ENCODE measurements at regions not wholly inside any gene's neighbourhood (a gene's known extent, or its start where the extent isn't known, plus 50 kb on each side); places are given as distances from the start of the nearest gene placed in this dataset.
"Not testable (repeated sequence)": the region's sequence is repeated elsewhere in the genome, so short reads cannot be mapped to it uniquely, and the experiment has no call there.

DNA sequence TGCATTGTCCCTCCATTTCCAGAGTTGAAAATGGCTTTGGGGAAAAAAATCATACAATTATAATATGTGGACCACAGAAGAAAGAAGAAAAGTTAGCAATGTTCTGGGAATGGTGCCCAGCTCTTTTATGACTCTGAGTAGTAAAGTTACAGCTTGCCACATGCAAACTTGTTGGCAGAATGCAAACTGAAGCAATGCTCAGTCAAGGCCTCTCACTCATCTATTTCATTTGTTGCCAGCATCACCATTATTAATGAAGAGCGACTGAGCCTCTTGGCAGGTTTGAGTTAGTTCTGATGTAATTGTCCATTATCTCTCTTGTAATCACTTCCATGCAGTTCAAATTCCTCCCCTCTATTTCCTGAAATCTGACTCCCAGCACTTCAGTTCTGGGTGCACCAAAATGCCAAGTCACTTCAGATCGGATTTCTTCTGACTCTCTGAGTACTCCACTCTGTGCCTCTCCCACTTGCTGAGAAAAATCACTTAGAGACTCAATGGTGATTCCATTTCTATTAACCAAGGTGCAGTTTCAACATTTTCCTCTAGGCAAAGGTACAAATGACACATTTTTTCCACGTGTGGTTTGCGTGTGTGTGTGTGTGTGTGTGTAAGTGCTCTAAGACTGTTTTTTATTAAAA is 154.4 kb upstream of the STMND1 start:
- DNase-seq, result no peak

DNA sequence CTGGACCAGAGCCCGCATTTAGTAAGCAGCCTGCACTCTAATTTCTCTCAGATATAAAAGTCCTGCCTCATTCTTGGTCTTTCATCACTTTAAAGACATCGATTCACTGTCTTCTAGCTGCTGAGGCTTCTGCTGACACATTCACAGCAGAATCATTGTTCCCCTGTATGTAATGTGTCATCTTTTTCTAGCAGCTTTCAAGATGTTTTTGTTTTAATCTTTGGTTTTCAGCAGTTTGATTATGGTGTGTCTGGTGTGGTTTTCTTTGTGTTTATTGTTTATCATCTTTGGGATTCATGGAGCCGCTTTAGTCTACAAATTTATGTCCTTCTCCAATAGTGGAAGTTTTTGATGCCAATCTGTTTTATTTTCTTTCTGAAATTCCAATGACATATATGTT is 157.3 kb upstream of the STMND1 start:
- no peak for DNase-seq

DNA sequence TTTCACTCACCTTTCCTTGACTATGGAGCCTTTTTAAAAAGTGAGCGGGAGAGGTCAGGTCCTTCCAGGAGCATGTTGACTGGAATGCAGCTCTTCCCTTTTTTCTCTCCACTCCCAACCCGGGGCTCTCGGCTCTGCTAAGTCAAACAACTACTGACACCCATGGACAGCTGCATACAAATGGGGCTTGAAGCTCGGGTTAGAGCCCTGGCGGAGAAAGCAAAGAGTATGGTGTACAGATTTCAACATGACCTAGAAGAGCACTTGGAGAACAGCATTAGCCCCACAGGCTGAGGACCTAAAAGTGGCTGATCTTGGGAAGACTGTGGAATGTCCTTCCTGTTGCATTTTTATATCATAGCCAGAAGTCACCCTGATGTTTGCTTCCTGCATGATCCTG is 162.0 kb upstream of the STMND1 start:
- DNase-seq, result no peak

DNA sequence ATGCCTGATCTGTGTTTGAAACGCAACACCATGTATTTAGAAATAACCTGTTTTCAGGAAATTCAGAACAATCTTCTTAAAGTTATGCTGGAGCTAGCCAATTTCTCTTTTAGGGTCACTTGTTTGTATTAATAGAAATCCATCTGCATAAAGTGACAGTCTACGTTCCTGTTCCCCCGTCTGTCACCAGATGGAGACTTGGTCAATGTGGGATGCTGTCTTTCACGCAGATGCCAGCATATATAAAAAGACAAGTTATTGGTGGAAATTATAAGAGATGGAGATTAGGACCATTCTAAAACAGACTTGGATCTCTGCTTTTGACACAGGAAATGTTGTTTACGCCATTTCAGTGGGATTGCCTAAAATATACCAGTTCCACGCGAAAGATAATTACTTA is 162.5 kb upstream of the STMND1 start:
- DNase-seq, result no peak

DNA sequence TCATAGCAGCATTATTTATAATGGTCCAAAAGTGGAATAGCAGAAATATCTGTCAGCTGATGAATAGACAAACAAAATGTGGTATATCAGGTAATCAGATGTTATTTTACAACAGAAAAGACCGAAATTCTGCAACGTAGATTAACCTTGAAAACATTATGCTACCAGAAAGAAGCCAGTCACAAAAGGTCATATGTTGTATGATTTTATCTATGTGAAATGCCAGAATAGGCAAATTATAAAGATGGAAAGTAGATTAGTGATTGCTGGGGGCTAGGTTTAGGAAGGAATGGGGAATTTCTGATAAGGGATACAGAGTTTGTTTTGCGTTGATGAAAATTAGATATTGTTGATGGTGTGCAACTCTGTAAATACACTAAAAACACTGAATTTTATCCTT is 165.0 kb upstream of the STMND1 start:
- DNase-seq, result no peak

DNA sequence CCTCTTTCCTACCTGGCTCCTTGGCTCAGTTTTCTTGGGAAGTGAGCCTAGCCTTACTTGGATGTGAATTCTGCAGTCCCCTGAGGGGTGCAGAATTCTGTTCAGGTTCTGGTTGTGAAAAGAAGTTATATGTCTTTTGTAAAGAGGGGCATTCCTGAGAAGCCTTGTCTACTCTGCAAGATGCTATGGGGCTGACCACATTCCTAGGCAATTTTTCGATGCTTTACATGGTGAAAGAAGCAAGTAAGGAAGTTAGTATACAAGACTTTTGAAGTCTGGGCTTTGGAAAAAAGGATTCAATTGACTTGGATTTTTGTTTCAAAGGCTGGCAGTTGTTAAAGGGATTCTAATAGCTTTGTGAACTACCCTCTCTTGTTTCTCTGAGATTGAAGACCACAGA is 167.9 kb upstream of the STMND1 start:
- no peak for DNase-seq

DNA sequence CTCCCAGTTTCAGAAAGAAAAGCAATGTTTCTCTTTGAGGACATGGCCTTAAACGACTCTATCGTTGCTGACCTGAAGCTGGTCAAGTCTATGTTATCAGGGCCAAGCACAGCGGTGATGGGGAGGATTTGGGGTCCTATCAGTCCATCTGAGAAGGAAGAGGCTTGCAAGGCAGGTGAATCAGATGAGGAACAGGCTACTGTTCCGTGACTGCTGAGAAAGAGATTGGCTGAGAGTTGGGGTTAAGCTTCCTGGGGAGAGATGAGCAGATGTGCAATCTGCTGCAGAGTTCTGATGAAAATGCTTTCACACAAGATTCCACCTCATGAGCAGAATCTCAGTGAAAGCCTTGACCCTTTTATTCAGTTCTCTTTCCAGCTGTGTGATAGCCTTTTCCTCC is 168.3 kb upstream of the STMND1 start:
- no peak for DNase-seq

DNA sequence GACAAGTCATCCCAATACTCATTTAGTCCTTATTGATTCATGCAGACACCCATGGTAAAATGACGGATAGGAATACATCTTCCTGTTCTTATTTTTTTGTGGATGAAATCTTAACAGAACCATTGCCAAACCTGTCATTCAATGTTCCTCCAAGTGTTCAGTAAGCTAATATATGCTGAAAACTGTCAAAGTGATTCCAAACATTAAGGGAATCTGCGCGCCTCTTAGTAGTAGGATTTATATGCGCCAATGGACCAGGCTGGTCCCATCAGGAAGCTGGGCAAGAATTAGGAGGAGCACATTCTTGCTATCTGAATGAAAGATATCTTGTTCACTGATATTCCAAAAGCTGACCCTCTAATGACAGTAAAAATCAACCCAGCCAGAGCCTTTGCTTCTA is 168.9 kb upstream of the STMND1 start:
- DNase-seq, result no peak

DNA sequence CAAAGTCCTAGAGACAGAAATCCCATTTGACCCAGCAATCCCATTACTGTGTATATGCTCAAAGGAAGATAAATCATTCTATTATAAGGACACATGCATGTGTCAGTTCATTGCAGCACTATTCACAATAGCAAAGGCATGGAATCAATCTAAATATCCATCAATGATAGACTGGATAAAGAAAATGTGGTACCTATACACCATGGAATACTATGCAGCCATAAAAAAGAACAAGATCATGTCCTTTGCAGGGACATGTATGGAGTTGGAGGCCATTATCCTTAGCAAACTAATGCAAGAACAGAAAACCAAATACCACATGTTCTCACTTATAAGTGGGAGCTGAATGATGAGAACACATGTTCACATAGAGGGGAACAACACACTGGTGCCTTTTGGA is 169.8 kb upstream of the ATXN1 start:
- DNase-seq, result not testable (repeated sequence)

DNA sequence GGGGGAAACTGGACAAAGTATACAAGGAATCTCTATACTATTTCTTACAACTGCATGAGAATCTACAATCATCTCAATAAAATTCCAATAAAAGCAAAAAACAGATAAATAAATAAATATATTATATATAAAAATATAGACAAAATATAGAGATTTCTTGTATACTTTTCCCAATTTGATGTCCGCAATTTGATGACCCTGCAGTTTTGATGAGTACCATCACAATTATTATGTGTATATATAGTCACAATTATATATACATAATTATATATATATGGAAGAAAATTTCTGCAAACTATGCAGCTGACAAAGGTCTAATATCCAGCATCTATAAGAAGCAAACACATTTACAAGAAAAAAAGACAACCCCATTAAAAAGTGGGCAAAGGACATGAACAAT is 169.2 kb upstream of the ATXN1 start:
- DNase-seq, result no peak

DNA sequence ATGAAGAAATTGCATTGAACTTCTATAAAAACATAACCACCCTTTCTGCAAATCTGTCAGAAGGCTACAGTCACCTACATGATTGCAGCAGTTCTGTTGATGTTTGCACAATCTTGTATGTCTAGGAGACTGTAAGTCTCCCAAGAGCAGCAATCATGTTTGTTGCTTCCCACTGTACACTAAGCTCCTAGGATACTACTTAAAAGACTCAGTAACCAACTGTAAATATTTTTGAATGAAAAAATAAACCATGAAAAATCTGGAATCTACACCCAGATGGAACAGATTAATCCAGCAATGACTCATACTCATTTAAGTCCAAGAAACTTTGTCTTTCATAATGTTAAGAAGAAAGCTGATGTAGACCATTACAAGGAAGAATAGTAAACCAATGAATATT is 168.5 kb upstream of the ATXN1 start:
- no peak for DNase-seq

DNA sequence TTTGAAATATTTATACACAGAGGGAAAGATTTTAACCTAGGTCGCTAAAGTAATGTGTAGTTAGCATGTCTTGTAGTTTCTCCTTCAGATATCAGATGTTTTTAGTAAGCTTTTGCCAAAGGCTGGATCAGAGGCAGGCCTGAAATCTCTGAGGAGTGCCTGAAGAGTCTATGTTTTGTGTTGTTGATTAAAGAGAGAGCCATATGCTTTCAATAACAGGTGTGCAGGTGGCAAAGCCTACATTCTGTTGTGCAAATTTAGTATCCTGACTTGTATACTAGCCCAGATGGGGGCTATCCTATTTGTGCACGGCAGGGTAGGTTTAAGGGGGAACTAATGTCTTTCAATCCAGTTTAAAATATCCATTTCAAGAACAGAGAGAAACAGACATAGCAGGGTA is 167.1 kb upstream of the ATXN1 start:
- DNase-seq, result no peak

DNA sequence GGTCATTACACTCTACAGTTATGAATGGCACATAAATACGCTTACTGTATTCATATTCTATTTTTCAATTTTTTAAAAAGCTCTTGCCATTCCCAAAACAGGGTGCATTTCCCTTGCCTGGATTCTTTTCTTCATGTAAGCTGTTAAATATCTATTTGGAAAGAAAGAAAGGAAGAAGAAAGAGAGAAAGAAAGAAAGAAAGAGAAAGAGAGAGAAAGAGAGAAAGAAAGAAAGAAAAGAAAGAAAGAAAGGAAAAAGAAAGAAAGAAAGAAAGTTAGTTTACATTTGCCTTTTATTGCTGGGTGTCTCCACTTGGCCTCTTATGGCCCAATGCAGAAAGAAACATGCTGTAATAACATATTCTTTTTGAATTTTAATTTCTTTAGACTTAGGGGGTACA is 165.9 kb upstream of the ATXN1 start:
- no peak for DNase-seq

DNA sequence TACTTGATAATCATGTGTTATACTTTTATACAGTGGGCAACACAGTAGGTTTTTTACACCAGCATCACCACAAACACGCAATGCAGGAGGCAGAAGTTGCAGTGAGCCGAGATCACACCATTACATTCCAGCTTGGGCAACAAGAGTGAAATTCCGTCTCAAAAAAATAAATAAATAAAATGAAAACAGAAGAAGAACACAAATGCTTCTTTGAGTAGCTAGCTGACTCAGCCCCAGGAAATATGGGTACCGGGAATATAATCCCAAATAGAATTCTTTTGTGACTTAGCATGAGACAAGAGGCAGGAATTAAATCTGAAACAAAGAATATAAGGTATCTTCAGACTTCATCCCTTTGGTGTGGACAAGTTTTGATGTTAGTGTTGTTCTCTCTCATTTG is 164.2 kb upstream of the ATXN1 start:
- DNase-seq, result no peak

DNA sequence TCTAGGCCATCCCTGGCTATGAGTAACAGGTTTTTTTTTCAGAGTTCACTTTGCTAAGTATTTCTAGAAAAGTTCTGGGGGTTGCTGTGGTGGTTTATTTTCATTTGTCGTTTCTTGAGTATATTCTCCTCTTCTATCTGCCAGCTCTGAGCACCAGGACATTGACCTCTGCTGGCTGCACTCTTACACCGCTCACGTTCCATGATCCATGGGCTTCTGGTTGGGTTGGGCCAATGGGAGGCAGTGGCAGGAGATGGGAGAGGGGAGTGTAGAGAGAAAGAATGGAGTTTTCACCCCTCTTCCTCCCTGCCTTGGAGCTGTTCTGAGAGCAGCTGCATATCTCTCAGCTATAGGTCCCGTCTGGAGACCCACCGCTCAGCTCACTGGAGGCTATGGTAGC is 161.0 kb upstream of the ATXN1 start:
- DNase-seq, result no peak

DNA sequence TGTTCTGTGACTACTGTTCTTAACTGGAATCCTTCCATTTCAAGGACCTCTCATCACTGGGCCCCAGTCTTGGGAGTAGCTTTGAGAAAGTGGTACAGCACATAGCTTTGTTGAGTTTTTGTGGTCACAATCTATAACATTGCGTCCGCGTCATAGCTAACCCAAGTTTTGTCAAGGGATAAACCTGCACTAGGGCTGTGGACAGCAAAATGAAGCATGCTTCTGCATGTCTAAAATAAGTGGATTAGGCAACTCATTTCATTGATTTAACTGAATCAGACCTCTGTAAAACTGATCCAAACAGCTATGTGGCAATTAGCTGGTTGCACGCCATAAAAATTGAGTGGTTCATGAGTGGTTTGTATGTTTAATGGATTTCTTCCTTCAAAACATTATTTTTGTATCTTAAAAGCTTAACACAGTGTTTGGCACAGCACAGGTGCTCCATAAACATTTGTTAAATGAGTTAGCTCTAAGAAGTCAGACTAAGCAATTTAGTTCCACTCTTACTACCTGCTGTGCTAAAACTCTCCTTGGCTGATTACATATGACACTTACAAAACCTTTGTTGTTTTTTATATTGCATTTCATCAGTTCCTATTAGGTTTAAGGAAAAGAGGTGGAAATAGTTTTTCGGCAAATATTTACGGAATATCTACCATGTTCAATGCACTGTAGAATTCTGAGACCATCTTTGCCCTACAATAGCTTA is 160.3 kb upstream of the ATXN1 start:
- DNase-seq, result no peak

DNA sequence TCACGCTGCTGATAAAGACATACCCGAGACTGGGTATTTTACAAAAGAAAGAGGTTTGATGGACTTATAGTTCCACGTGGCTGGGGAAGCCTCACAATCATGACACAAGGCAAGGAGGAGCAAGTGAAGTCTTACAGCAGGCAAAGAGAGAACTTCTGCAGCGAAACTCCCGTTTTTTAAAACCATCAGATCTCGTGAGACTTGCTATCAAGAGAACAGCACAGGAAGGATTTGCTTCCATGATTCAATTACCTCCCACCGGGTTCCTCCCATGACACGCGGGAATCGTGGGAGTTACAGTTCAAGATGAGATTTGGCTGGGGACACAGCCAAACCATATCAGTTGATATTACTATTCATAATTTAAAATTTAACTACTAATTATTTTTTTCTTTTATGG is 157.3 kb upstream of the ATXN1 start:
- DNase-seq, result no peak

DNA sequence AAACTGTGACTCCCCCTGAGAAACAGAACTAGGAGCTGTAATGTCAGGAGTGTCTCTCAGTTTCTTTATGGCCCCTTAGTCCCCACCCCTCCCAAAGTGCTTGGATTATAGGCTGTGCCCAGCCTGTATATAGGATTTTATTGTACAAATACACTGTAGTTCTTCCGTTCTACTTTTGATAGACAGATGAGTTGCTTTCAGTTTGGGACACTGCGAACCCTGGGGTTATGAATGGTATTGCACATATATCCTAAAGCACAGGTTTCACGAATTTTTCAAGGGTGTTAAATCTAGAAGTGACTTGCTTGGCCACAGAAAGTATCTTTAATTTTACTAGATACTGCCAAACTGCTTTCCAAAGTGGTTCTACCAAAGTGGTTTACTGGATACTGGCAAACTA is 152.9 kb upstream of the ATXN1 start:
- DNase-seq, result no peak

DNA sequence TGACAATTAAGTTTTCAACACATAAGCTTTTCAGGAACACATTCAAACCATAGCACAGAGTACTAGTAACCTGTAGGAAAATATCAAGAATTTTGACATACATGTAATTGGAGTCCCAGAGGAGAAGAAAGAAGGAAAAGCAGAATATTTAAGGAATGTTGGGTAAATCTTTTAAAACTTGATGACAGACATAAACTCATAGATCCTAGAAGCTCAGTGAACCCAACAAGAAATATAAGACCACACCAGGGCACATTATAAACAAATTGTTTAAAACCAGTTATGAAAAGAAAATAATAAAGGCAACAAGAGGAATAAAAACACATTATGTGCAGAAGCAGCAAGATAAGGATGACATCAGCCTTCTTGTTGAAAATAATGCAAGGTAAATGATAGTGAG is 151.5 kb upstream of the ATXN1 start:
- no peak for DNase-seq

DNA sequence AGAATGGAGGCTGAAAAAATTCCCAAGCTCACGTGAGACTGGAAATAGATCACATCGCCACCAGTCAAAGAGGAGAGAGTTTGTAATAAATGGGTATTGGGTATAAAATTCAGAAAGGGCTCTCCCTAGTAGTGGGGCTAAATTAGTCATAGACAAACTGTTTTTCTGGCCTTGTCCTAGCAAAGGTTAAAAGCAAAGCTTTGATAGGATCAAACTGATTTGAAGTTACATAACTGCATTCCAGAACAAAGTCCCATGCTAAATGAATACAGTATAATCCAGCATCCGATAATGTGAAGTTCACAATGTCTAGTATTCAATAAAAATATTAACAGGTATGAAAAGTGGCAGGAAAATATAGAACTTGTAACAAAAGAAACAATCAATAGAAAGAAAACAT is 149.8 kb upstream of the ATXN1 start:
- no peak for DNase-seq

DNA sequence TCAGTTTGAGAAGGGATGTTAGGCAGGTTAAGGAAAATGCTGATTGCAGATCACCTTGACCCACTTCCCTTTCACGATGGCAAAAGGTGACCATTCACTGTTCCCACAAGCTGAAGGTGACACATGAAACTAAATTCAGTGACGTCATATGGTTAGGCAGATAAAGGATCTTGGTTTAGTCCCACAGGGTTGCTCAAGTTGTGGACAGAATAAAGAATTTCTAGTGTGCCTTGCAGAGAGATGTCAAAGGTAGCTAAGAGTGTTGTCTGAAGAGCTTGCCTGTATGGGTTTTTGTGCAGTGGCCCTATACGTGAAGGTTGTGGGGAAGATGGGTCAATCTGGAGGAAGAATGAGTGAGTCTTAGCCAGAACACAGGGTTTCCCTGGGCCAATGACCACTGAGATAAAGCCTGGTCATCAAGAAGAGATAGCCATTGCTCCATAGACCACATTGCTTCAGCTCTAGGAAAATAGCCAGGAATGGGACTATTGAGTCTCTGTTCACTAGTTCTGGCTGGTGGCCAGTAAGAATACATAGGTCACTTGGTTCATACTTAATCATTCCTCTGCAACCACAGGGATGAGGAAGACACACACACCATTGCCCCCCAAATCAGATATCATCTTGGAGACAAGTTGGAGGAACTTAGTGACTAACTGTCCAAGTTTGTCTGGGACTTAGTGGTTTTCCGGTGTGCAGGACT is 148.5 kb upstream of the ATXN1 start:
- no peak for DNase-seq

DNA sequence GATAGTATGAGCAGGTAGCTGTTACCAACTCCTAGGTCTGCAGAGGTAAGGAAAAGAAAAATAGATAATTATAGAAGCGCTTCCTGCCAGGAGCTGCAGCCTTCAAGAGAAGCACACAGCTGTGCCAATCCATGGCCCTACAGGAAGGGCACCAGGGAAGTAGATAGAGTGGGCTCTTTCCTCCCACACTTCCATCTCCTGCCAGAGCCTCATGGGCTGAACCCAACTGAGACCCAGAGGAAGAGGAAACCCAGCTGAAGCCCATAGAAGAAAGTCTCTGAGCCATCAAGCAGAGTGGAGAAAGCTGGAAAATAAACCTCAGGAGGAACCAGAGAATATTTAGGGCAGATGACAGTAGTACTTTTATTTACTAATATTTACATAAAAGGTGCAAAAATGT is 146.7 kb upstream of the ATXN1 start:
- DNase-seq, result no peak

DNA sequence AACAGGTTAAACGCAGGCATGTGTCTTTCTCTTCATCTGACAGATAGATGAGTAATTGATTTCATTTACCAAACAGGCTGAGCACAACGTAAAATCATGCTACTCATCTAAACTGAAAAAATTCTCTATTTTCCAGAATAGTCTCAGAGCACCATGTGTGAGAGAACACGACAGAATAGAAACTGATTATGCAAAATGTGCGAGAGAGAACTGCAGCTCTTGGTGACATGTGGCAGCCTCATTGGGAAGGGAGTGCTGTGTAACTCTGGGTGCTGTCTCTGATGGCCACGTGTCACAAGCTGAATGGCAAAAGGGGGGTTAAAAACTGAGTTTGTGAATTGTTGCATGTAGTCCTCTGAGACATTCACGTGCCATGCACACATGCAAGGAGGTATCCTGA is 143.7 kb upstream of the ATXN1 start:
- DNase-seq, result no peak

DNA sequence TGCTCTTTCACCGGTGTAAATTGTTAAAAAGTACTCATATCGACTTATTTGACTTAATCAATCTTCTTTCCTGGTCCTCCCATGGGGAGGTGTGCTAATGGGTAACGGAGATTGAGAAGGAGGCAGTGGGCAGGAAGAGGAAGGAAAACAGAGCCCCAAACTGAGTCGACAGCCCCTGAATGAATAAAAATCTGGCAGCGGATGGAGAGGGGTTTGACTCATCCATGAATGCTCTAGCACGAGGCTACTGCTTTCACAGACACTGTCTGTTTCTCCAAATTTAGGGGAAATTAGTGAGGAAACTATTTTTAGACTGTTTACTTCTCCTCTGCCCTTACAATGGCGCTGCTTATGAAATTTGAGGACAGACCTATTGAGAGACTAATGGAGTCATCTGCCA is 142.2 kb upstream of the ATXN1 start:
- DNase-seq, result no peak

DNA sequence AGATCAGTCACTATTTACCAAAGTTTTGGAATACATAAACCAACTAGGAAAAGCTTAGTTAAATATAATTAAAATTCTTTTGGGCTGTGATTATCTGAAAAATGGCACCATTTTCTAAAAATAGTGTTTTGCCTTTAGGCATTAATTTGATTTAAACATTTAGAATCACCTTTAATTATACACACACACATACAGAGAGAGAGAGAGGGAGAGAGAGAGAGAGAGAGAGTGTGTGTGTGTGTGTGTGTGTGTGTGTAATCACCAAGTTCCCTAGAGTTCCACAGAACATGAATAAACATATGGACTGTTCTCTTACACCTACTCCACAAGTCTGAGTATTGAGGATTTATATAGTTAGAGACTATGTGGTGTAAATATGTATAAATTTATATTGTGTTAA is 141.2 kb upstream of the ATXN1 start:
- no peak for DNase-seq
